ENCODE measurements at regions not wholly inside any gene's neighbourhood (a gene's known extent, or its start where the extent isn't known, plus 50 kb on each side); places are given as distances from the start of the nearest gene placed in this dataset.
"Not testable (repeated sequence)": the region's sequence is repeated elsewhere in the genome, so short reads cannot be mapped to it uniquely, and the experiment has no call there.

GRCh38 chr13:24617256-24618010 is 62.8 kb upstream of the ATP12A start:
- no peak for DNase-seq (ENCODE audit: low read depth in 1 of 2, low spot score in 1 of 2)

DNA sequence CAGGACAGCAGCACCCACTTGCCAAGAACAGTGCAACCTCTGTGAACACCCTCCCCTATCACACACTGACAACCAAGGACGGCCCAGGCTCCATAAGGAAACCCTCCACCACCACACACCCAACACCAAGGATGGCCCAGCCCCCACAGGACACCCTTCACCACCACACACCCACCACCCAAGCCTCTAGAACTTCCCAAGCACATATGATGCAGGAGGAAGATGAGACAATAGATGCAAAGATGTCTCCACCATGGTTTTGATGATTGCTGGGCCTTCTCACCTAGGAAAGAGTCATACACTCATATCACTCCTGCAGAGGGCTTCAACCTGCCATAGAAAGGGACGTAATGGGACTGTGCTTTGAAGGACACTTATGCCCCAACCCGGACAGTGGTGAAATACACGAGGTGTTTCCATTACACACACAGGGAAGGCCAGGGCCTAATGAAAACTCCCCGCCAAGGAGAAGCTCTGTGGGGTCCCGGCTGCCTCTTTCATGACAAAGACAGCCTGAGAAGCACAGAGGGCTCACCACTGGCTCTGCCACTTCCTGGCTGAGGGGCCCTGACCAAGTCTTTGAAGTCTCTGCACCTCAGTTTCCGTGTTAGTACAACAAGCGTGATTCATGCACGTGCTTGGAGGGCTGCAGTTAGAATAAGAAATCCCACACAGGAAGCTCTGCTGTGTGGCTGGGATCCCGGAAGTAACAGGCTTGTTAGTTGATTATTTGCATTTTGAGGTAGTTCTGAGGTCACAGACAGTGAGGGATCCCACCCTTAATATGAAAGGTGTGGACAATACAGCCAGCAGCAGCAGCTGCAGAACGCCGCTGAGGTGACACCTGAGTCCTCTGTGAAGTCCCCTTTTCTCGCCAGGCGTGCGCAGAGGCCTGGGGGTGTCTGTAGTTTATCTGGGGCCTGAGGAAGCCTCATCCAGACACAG is 61.9 kb upstream of the ATP12A start:
- DNase-seq (ENCODE audit: low read depth in 1 of 2, low spot score in 1 of 2), result peak in 1 of 2 donors; percentile 55

DNA sequence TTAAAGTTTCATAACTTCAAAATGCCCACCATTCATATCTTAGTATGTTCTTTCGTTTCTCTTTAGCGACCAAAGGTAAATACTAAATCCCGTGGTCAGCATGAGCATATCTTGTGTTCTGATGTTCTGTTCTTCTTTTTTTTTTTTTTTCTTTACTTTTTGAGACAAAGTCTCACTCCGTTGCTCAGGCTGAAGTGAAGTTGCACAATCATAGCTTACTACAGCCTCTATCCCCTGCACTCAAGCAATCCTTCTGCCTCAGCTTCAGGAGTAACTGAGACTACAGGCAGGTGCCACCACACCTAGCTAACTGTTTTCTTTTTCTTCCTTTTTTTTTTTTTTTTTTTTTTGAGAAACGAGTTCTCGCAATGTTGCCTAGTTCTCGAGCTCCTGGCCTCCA is 60.9 kb upstream of the ATP12A start:
- no peak for DNase-seq (ENCODE audit: low read depth in 1 of 2, low spot score in 1 of 2)

DNA sequence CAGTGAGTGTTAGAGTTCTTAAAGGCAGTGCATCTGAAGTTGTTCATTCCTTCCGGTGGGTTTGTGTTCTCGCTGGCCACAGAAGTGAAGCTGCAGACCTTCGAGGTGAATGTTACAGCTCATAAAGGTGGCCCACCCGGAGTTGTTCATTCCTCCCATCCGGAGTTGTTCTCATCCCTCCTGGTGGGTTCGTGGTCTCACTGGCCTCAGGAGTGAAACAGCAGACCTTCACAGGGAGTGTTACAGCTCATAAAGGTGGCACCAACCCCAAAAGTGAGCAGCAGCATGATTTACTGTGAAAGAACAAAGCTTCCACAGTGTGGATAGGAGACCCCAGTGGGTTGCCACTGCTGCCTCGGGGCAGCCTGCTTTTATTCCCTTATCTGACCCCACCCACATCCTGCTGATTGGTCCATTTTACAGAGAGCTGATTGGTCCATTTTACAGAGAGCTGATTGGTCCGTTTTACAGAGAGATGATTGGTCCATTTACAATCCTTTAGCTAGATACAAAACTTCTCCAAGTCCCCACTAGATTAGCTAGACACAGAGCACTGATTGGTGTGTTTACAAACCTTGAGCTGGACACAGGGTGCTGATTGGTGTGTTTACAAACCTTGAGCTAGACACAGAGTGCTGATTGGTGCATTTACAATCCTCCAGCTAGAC is 57.6 kb upstream of the ATP12A start:
- not testable (repeated sequence) for DNase-seq (ENCODE audit: low read depth in 1 of 2, low spot score in 1 of 2)

- DNase-seq (ENCODE audit: low read depth in 1 of 2, low spot score in 1 of 2), result no peak
Measured at GRCh38 chr13:24623149-24623665, 57.0 kb upstream of the ATP12A start.

- no peak for DNase-seq (ENCODE audit: low read depth in 1 of 2, low spot score in 1 of 2)
Measured at GRCh38 chr13:24624363-24624762, 55.8 kb upstream of the ATP12A start.

GRCh38 chr13:24624801-24625231 is 55.4 kb upstream of the ATP12A start:
- DNase-seq (ENCODE audit: low read depth in 1 of 2, low spot score in 1 of 2), result no peak

DNA sequence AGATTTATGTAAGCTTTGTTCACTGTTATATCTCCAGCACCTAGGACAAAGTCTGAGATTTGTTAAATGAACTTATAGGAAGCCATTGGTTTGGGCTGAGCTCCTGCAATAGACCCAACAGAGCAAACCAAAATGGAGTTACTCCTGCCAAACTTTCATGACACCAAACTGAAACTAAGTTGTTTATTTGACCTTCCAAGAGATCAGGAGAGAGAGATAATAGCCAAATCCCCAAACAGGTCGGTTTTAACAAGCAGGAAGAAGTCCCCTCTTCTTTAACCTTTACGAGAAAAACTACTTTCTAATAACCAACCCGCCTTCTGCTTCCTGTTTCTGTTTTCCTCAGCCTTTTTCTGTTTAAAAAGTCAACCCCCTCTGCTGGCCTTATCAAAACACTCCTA is 54.9 kb upstream of the ATP12A start:
- DNase-seq (ENCODE audit: low read depth in 1 of 2, low spot score in 1 of 2), result no peak

- no peak for DNase-seq (ENCODE audit: low read depth in 1 of 2, low spot score in 1 of 2)
Measured at GRCh38 chr13:24625870-24626849, 54.0 kb upstream of the ATP12A start.

DNA sequence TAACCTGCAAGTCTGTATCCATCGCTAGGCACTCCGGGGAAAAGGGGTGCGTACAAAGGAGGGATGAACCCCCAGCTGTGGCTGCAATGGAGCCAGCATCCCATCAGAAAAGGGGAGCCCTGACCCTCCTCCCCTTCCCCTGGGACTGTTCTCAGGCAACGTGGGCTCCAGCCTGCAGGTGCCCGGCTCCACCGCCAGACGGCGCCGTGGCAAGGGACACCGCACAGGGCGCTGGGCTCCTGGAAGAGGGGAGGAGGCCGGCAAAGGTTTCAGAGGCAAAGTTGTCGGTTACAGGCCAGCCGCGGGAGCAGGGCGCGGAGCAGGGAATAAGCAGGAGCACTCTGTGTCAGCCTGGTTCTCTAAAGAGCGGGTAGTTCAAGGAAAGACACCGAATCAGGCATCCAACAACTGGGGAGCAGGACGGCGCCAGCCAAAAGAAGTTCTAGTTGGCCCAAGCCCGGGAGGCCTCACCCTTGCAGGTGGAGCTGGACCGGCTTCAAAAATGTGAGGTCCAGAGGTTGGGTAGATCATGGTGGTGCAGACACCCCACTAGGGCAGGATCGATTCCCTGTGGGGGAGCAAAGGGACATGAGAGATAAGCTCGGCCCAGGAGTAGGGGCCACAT is 53.0 kb upstream of the ATP12A start:
- no peak for DNase-seq (ENCODE audit: low read depth in 1 of 2, low spot score in 1 of 2)

DNA sequence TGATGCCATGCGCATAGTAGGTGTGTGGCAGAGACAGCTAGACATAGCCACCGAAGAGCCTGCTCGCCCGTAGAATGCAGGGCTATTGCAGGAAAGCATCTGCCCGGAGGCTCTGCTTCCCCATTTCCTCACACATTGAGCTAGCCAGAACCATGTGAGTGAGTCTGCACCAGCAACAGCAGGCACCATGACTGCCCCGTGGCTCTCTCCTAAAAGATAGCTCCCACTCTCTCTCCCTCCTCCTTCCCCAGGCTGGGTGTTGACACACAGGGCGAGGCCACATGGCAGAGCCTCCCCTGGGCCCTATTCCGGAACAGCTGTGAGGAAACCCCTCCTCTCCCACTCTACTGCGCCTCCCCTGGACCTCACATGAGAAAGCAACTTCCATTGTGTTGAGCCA is 52.3 kb upstream of the ATP12A start:
- DNase-seq (ENCODE audit: low read depth in 1 of 2, low spot score in 1 of 2), result no peak

GRCh38 chr13:24629320-24629719 is 50.9 kb upstream of the ATP12A start:
- no peak for DNase-seq (ENCODE audit: low read depth in 1 of 2, low spot score in 1 of 2)

DNA sequence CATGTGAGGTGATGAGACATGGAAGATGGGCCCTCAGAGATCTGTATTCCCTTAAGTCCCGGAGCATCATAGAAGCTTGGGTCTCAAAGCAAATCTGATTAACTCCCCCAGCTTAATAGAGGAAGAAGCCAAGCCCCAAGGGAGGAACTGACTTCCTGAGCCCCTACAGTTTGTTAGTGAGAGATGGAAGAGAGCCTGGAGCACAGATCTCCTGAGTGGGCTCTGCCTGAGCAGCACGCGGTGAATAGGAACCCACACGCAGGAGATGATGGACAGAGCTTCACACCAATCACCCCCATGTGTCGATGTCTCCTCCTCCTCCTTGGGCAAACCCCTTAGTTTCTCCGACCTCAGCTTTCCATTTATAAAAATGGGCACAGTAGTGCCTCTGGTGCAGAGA is 50.1 kb upstream of the ATP12A start:
- no peak for DNase-seq (ENCODE audit: low read depth in 1 of 2, low spot score in 1 of 2)
